Suppressor macrophage (primary cell): ENCODE measurements at regions not wholly inside any gene's neighbourhood (a gene's known extent, or its start where the extent isn't known, plus 50 kb on each side); places are given as distances from the start of the nearest gene placed in this dataset.
A peak's percentile ranks its signal among the peaks of the same experiment; 100 is the strongest.
"Not testable (repeated sequence)": the region's sequence is repeated elsewhere in the genome, so short reads cannot be mapped to it uniquely, and the experiment has no call there.

Experiments used
- DNase-seq, 4 experiments: peaks; one replicate each; pipeline ENCODE4 v3.0.0-alpha.2; 2020 to 2022

DNA sequence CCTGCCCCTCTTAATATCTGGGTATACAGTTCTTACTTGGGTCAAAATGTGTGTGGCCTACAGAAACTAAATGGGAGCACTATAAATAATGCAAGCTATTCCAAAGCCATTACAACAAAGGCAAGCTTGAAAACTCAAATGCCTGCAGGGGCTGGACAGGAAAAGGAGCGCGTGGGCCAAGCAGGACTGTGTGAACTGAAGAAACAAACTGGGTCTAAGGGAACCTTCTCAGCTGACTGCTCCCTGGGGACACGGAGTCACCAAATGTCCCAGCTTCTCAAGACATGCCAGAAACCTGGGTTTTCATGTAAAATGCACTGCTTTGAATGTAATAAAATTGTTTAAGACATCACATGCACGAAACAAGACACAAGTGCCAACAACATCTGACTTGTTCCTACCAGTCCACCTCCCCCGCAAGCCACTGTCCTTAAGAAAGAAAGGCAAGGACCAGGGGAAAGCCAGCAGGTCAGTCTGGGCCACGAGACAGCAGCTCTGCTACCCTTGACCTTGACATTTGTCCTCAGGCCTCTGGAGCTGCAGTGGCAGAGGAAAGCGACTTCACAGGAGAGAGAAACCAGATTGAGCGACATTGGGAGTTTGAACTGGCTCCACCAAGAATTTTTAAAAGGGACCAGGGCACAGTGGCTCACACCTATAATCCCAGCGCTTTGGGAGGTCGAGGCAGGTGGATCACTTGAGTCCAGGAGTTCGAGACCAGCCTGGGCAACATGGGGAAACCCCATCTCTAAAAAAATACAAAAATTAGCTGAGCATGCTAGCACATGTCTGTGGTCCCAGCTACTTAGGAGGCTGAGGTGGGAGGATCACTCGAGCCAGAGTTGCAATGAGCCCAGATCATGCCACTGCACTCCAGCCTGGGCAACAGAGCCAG is 89.7 kb upstream of the SH3BP4 start:
- DNase-seq: no peak

DNA sequence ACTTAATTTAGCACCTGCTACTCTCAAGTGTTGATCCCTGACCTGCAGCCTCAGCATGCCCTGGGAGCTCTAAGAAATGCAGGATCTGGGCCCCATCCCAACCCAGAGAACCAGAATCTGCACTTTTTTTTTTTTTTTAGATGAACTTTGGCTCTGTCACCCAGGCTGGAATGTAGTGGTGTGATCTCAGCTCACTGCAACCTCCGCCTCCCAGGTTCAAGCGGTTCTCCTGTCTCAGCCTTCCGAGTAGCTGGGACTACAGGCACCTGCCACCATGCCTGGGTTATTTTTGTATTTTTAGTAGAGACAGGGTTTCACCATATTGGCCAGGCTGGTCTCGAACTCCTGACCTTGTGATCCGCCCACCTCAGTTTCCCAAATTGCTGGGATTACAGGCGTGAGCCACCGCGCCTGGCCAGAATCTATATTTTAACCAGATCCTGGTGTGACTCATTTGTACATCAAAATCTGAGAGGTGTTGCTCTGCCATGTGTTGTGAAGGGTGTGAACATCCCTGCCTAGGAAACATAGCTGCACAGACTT is 92.4 kb upstream of the SH3BP4 start:
- not testable (repeated sequence) for DNase-seq

DNA sequence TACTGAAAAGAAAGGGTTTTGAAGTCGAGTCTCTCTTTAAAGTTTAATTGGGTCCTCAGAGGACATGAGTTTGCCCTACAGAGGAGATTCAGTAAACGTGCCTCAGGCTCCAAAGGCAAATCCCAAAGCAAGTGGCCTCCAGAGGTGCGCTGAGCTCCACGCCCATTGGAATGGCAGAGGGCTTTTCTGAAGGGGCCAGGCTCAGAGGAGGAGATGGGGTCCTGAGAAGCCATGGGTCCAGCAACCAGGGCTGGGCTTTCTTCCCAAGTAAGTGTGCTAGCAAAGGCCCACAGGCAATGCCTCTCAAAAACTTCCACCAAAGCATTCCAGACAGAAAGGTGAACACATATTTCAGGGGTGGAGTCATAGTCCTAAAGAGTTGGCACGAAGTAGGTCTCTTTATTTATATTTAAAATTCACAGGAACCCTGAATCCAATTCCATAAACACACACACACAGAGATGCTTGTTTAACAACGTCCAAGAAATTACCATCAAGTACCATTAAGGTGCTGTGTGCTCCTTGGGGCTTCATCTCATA is 93.0 kb upstream of the SH3BP4 start:
- no peak for DNase-seq

DNA sequence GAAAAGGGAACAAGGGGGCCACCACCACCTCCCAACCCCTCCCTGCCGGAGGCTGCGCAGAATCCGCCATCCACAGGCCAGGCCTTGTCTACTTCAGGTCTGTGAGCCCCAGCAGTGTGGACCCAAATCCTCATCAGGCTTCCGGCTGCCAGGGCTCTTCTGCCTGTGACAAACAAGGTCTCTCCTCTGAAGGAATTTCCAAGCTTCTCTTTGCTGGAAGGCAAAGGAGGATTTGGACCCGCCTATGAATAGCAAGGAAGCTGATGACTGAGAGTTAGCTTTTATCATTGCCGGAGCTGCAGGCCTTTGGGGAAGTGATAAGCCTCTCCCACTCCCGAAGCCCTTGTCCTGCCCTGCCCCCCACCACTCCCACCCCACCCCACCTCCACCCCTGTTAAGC is 93.7 kb upstream of the SH3BP4 start:
- DNase-seq: no peak

DNA sequence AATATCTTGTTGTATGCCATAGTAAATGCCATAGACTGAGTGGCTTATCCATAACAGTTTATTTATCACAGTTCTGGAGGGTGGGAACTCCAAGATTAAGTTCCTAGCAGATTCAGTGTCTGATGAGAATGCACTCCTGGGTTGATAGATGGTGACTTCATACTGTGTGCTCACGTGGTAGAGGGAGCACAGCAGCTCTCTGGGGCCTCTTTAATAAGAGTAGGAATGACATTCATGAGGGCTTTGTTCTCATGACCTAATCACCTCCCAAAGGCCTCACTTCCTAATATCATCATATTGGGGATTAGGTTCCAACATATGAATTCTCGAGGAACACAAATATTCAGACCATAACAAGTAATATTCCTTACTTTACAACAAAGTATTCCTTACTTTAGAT is 98.1 kb upstream of the SH3BP4 start:
- DNase-seq: no peak

DNA sequence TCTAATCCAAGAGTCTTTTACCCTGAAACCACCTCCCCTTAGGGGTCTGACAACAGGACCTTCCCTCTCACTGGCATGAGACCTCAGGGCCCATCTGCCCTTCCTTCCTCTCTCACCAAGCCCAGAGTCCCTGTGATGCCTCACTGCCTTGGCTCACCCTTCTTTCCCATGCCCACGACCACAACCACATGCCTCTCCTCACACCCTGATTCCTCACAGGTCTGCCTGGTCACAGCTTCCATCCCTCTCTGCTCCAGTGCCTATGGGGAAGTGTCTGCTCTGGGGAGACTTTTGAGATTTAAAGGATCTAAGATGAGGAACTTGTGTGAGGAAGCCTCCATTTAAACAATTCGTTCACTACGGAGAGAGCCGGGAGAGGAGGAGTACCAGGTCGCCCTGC is 98.9 kb upstream of the SH3BP4 start:
- DNase-seq: peak in 2 of 4 experiments; percentile 6 to 8

DNA sequence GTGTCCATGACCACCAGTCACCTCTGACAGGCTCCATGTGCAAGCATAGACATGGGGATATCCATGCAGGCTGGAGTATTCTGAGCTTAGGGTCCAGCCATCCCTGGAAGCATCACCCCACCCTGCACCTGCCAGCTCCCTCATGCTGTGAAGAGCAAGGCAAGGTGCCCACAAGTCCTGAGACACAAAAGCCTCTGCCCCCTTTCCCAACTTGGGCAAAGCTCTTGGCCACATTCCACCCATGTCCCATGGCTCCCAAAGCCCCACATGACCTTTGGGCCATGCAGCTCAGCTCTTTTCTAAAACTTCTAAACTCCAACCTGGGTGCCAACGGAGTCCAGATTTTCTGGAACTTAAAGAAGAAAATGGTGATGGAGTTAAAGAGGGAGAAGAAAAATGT is 99.8 kb upstream of the SH3BP4 start:
- no peak for DNase-seq

DNA sequence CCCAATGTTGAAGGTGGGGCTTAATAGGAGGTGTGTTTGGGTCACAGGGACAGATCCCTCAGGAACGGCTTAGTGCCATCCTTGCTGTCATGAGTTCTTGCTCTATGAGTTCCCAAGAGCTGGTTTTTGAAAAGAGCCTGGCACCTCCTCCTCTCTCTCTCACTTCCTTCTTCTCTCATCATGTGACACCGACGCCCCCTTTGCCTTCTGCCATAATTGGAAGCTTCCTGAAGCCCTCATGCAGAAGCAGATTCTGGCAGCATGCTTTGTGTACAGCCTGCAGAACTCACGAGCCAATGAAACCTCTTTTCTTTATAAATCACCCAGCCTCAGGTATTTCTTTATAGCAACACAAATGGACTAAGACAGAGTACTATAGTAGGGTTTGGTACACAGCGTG is 100.4 kb upstream of the SH3BP4 start:
- peak in 2 of 4 experiments; percentile 5 for DNase-seq

DNA sequence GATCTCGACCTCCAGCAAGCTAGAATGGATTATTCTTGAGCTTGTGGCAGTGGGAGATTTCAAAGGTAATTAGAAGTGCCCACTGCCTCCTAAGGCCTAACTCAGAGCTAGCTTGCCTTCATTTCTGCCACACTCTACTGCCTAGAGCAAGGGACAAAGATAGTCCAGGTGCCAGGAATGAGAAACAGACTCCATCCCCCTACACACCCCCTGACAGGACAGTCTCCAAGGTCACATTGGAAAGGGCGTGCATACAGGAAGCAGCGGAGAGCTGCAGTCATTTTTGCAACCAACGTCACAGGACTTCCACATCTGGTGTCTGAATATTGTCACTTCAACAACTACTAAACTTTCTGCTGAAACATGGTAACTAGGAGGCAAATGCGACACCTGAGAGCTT is 101.0 kb upstream of the SH3BP4 start:
- no peak for DNase-seq

DNA sequence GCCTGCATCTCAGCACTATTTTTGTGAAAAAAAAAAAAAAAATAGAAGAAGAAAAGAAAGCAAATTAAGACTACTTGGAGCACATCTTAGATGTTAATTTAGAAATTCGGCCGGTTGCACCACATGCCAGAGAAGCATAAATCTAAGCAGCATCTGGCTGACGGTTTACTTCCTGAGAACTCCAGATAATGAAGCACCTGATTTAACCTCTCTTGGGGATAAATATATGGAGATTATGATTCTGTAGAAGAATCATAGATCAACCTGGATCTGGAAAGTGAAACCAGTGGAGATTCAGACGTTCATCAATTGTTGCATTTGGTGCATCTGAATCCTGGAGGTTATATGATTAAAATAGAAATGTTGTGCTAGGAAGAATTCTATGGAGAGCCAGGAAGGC is 102.1 kb upstream of the SH3BP4 start:
- DNase-seq: no peak

DNA sequence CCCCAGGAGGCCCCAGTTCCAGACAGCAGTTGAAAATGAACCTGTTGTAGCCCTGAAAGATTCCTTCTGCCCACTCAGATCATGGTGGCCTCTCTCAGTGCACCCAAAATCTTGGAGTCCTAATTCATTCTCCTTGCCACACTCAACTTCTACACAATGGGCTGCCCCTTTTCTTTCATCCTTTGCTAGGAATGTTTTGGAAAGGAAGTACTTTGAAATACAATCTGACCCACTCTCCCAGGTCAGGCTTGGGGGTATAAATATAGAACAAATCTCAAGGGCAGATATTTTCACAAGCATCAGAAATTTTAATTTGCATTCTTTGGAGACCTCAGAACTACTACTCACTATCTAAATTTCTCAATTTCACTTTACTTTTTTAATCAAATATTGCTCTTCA is 103.2 kb upstream of the SH3BP4 start:
- no peak for DNase-seq

DNA sequence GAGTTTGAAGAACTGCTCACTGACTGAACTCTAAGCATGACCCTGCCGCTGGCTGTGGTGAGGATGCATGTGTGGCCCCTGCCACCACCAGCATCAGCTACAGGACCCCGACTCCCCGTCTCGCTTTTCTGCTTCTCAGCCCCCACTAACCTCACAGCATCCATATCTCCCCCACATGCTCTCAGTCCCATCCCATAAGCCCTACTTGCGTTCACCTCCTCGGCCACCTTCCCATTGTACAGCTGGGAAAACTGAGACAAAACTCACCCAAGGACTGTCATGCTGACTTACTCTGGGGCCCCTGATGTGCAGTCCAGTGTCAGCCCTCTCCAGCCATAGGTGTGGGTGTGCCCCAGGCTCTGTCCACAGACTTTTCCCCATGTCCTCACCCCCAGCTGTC is 104.2 kb upstream of the SH3BP4 start:
- no peak for DNase-seq

DNA sequence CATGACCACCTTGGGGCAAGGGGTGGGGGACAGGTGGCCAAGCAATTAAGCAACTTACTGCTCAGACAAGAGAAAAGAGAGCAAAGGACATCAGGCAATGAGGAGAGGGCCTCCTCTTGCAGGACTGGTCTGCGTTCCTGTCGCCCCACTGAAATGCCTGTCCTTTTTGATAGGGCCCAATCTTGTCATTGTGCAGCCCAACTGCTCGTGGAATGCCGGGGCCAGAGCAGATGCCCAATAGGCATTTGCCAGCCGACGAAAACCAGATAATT is 104.5 kb upstream of the SH3BP4 start:
- DNase-seq: no peak

DNA sequence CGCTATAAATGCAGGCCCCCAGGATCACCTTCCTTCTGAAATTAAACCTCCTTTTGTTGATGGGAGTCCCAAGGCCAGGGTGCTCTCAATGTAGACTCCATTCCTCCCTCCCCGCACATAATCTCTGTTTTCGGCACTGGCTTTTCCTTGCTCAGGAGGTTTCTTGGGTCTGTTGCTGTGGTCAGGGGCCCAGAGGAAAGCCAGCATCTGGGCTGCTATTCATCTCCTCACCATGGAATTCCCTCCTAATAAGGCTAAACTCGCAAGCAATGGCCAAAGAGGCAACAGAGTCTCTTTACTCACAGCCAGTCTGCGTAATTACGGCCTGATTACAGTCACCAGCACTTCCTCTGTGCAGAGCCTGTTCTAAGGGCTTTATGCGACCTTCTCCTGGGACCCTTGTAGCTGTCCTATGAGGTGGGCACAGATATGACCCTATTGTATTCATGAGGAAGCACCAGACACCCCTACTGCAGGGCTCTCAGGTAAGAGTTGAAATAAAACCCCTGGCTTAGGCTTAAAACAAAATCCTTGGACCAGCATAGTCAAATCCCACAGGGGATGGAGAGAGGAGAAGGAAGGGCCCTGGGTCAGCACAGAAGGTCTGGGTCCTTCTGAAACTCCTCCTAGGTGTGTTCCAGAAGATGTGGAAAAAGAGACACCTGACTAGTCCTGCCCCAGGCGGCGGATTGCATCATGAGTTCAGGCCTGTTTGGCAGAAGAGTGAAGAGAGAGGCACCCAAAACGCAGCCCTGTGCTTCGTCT is 105.0 kb upstream of the SH3BP4 start:
- no peak for DNase-seq

DNA sequence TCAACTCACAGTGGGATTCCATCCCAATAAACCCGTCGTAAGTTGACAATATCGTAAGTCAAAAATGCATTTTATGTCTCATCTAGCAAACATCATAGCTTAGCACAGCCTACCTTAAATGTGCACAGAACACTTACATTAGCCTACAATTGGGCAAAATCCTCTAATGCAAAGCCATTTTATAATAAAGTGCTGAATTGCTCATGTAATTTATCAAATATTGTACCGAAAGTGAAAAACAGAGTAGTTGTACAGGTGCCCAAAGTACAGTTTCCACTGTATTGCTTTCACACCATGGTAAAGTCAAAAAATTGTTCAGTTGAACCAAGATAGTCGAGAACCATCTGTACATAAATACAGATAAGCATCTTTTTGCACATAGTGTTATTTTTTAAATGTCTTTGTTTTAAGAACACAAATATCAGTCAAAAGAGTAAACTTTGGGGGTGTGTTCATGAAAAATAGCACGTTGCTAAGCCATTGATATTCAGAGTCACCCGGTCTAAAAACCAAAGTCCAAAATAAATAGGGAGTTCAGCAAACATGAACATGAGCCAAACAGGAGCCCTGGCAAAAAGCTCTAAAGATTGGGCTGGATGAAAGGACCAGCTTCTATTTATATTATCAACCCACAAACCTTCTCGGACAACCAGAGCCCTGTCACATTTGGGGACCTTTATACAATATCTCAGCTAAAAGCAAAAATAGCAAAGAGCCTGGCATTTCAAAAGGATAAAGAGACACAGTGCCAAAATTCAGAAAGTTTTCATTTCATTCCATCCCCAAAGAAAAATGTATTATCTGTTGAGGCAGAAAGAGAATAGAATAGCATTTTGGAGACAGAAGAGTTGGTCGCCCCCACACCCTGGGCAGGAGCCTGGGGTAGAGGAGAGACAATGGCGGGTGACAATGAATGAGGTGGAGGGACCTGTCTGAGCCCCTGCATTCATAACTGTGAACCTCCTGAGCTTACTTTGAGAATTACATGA is 105.9 kb upstream of the SH3BP4 start:
- no peak for DNase-seq

DNA sequence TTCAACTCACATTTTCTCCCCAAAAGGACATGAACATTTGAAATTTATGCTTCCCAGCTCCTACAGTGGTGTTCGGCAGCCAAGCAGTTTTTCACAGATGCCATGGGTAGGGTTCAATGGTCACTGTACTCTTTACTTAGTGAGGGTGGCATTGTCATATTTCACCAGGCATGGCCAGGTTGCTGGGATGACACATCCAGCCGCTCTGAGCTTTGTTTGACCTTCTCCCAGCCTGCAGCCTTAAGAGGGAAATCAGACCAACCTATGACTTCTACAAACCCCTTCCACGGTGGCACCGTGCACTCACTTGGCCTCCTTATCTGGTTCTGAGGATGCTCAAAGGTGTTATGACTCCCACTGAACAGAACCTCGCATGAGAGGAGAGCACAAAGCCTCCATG is 108.4 kb upstream of the SH3BP4 start:
- DNase-seq: no peak

DNA sequence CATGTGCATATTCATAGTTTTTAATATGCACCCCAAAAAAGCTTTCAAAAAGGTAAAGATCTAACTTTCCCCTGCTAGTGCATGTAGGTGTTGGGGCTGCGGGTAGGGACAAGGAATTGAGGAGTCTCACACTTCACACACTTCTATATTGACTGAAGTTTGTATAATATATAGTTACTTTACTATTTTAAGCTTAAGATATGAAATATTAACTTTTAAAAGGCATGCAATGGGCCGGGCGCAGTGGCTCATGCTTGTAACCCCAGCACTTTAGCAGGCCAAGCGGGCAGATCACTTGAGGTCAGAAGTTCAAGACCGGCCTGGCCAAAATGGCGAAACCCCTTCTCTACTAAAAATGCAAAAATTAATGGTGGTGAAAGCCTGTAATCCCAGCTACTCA is 109.1 kb upstream of the SH3BP4 start:
- no peak for DNase-seq

DNA sequence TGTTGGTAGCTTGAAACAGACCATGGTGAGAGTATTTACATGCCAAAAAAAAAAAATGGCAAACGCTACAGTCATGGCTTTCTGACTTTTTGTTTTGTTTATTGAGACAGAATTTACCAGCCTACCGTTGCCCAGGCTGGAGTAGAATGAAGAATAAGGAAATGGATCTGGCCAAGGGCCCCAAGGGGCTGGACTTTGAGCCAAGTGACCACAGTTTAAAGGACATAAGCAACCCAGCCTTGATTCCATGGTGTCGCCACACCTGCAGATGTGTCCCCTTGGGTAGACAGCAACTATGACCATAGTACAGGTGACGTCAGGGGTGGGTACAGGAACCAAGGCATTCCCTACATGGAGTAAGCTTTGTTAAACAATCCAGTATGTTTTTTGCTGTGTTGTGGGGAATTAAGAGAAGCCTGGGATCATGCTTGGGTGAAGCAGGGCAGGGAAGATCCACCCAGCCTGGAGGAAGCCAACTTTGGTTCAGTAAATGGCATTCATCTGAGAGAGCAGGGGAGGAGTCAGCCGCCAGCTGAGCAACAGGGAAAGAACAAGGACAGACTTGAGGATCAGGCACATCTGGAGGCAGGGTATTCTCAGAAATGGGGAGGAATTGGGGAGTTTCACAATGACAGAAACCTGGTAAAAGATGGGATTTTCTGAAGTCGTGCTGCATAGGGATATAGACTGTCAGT is 110.3 kb upstream of the SH3BP4 start:
- no peak for DNase-seq

DNA sequence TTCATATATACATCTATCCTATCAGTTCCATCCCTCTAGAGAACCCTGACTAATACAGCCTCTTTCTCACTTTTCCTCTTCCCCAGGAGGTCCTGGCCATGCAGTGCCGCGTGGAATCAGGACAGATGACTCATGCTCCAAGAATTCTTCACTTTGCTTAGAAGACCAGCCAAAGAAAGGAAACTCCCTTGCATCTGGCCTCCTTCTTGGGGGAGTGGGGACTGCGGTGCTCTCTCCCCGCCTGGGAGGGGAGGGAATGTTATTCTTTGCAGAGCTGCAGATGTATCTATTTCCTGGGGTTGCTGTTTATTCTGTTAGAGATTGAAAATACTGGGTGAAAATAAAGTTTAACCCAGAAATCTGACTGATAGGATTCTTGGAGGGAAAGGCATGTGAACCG is 111.5 kb upstream of the SH3BP4 start:
- DNase-seq: no peak

DNA sequence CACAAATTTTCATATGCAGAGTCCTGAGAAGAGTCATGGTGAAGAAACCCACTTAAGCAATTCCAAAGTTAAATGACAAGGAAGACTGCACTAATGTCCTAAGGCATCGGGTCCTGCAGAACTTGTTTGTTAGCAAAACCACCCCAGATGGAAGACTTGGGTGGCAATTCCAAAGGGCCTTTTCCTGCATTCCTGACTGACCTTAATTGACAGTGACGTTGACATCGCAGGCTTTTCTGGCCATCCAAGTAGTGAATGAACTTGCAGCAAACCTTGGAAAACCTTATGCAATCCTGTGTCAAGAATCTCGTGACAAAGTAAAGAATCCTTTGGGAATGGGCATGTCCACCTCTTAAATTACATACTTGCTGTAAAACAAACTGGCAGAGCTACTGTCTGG is 112.5 kb upstream of the SH3BP4 start:
- no peak for DNase-seq

DNA sequence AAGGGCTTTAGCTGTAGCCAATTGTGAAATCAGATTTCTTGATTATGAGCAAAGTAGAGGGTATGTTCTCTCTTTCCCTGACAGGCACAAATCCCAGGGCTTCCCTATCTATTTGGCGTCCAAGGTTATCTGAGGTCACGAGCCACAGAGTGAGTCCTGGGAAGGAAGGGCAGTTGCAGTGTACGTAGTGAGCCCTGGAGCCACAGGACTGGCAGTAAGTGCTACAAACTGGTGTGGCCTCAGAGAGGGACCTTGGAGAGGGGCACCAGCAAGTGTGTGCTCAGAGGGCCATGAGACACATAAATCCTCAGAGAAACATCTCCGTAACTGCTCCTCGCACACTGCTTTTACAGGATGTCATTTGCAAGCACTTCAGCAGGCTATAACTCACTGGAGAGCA is 115.5 kb upstream of the SH3BP4 start:
- DNase-seq: no peak

DNA sequence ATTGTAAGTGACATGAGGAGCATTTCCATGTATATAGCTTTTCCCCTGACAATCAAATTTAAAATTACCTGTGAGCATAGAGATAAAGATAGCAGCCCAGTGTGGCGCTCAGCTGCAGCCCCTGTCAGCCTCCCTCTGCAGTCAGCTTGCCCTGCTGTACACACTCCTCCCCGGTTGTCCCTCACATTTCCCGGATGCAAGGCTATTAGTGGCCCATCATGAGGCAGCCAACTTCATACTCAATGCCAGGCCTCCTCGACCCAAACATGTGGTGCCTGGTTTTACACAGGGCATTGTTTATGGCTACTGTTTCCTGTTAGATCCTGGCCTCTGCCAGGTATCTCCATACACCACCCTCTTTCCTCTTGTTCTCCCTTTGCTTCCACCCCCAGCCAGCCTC is 116.1 kb upstream of the SH3BP4 start:
- no peak for DNase-seq
